ENCODE measurements at regions not wholly inside any gene's neighbourhood (a gene's known extent, or its start where the extent isn't known, plus 50 kb on each side); places are given as distances from the start of the nearest gene placed in this dataset.
A peak's percentile ranks its signal among the peaks of the same experiment; 100 is the strongest.

DNA sequence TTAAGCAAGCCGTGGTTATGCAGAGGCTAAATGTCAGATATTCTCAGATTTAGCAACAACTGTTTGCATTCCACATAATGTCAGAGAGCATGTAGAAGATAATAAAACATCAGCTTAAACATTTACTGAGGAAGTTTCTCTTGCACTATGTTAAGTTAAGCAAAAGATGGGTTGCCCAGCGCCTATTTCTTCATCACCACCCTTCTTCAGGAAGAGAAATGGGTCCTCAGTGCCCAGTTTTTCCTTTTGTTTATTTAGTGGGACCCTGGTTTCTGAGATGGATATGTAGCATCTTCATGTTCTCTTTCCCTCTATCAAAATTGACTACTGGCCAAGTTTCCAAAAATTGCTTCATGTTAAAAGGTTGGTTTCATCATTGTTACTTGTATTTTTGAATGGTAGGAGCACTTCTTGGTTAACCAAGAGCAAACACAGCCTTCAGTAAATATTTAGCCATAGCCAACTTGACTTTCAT, 356.8 kb downstream of the RFC3 start:
- no peaks in the 10 kb centered on the region for H4K20me1 ChIP-seq (ENCODE audit: insufficient read depth, low read length)
- H2AK5ac ChIP-seq (ENCODE audit: low read depth, low read length): no peak overlapping the region
- no peak overlapping the region for H3K23ac ChIP-seq (ENCODE audit: low read depth, low read length)
- H3K79me1 ChIP-seq (ENCODE audit: low read depth in 1 of 2, low read length in 2 of 2): no peaks in the 10 kb centered on the region
- BruUV-seq (replicated peaks): no TSS peak
- H3K4me3 ChIP-seq (ENCODE audit: insufficient read depth, low read depth, low read length): no peak overlapping the region
- H2BK15ac ChIP-seq (ENCODE audit: low read depth, low read length): no peak overlapping the region
- intact Hi-C loops (cut with micrococcal nuclease) (no loop called here), dilution Hi-C loops (cut with HindIII; ENCODE audit: low sequenced_read_pairs, unreplicated experiment) (no loop called here), in situ Hi-C loops (cut with MboI; ENCODE audit: low sequenced_read_pairs) (no loop called here)
- TF ChIP-seq FOS (IDR thresholded peaks at IDR 0.05; ENCODE audit: low read depth, low read length) (no peak), CEBPB (IDR thresholded peaks at IDR 0.05; ENCODE audit: low read depth, low read length) (0 out of 2 replicates have a peak, but pooled peaks have one; percentile 1)
- ChIA-PET CTCF (no interaction called here), POLR2A (ENCODE audit: unreplicated experiment) (no interaction called here)
- H2AK9ac ChIP-seq (replicated peaks; ENCODE audit: low read depth, low read length, poor library complexity): no peak overlapping the region
- H3K36me3 ChIP-seq (ENCODE audit: control insufficient read depth, insufficient read depth, low read length): no peaks in the 10 kb centered on the region
- H3K4me2 ChIP-seq (ENCODE audit: low read depth, low read length): no peak overlapping the region
- peak; percentile 33 for DNase-seq
- H2AFZ ChIP-seq (replicated peaks; ENCODE audit: low read length, poor library complexity): no peak overlapping the region
- WGBS, 2 experiments (ENCODE audit: extremely low coverage in 2 of 2, insufficient read length in 1 of 2): no CpG with 5 or more reads among the region's 2 CpGs
- no peak overlapping the region for H2BK5ac ChIP-seq (ENCODE audit: low read depth, low read length, poor library complexity, severe bottlenecking)
- no peak overlapping the region for H4K91ac ChIP-seq (ENCODE audit: insufficient read depth, low read depth, low read length)
- no peak overlapping the region for H4K8ac ChIP-seq (ENCODE audit: low read depth in 2 of 2, low read length in 2 of 2)
- no peaks in the 10 kb centered on the region; the same call in 1 of the 2 replicates for H3K4me1 ChIP-seq (ENCODE audit: control insufficient read depth, insufficient read depth, low read length)
- no peak overlapping the region for H2BK120ac ChIP-seq (ENCODE audit: low read depth, low read length)
- no peaks in the 10 kb centered on the region for H3K27me3 ChIP-seq (ENCODE audit: control insufficient read depth, insufficient read depth, low read length)
- no peak overlapping the region for H3K9ac ChIP-seq (ENCODE audit: low read depth, low read length)
- H3K4ac ChIP-seq (ENCODE audit: low read depth, low read length): no peak overlapping the region
- H2BK20ac ChIP-seq (ENCODE audit: low read depth, low read length): no peak overlapping the region
- H3K18ac ChIP-seq (ENCODE audit: low read depth, low read length): no peak overlapping the region
- no peak overlapping the region for H4K5ac ChIP-seq (ENCODE audit: low read depth, low read length)
- H3K9me3 ChIP-seq (ENCODE audit: control insufficient read depth, insufficient read depth, low read length): no peaks in the 10 kb centered on the region
- no peak overlapping the region for H3K27ac ChIP-seq (ENCODE audit: insufficient read depth, low read length)
- no peaks in the 10 kb centered on the region for H3K9me1 ChIP-seq (ENCODE audit: insufficient read depth, low read length)
- peak; percentile 42; the same call in 1 of the 2 replicates for ATAC-seq (ENCODE audit: low read depth)
- H3K56ac ChIP-seq (ENCODE audit: extremely low read depth, insufficient read depth, low read length): no peak overlapping the region
- H3K14ac ChIP-seq (replicated peaks; ENCODE audit: low read depth, low read length): no peak overlapping the region

Measured in IMR-90 (cell line).